Islet of Langerhans (tissue), 1 donor: ENCODE measurements at regions not wholly inside any gene's neighbourhood (a gene's known extent, or its start where the extent isn't known, plus 50 kb on each side); places are given as distances from the start of the nearest gene placed in this dataset.
"Not testable (repeated sequence)": the region's sequence is repeated elsewhere in the genome, so short reads cannot be mapped to it uniquely, and the experiment has no call there.

Experiments
- FAIRE-seq: peaks from one replicate; lab custom pipeline; 2011; peaks lifted over from hg19 to GRCh38; lab: Jason Lieb, UNC

- no peak for FAIRE-seq
These were observed 1499.9 kb downstream of the PCDH18 start for GRCh38 chr4:136032391-136032790.

- no peak for FAIRE-seq
These were observed 1506.8 kb downstream of the PCDH18 start for GRCh38 chr4:136025540-136025939.

- FAIRE-seq, result no peak
These were observed 1514.7 kb downstream of the PCDH18 start for GRCh38 chr4:136017556-136017955.

GRCh38 chr4:136012220-136012619 lies 1520.1 kb downstream of the PCDH18 start:
- no peak for FAIRE-seq

GRCh38 chr4:136009258-136009832 lies 1522.9 kb downstream of the PCDH18 start:
- no peak for FAIRE-seq

GRCh38 chr4:136007991-136008390 lies 1524.3 kb downstream of the PCDH18 start:
- no peak for FAIRE-seq

GRCh38 chr4:136002316-136002715 lies 1530.0 kb downstream of the PCDH18 start:
- FAIRE-seq, result no peak

GRCh38 chr4:136001791-136002190 lies 1530.5 kb downstream of the PCDH18 start:
- FAIRE-seq, result no peak

GRCh38 chr4:136000246-136000645 lies 1532.0 kb downstream of the PCDH18 start:
- no peak for FAIRE-seq

GRCh38 chr4:135994360-135994759 lies 1537.9 kb downstream of the PCDH18 start:
- no peak for FAIRE-seq

- FAIRE-seq, result no peak
These were observed 1555.4 kb downstream of the PCDH18 start for GRCh38 chr4:135976860-135977259.

- FAIRE-seq, result no peak
These were observed 1565.4 kb downstream of the PCDH18 start for GRCh38 chr4:135966936-135967335.

- FAIRE-seq, result no peak
These were observed 1569.3 kb downstream of the PCDH18 start for GRCh38 chr4:135963009-135963408.

- no peak for FAIRE-seq
These were observed 1582.4 kb downstream of the PCDH18 start for GRCh38 chr4:135949931-135950330.

- no peak for FAIRE-seq
These were observed 1583.5 kb downstream of the PCDH18 start for GRCh38 chr4:135948797-135949196.

GRCh38 chr4:135941671-135942070 lies 1590.6 kb downstream of the PCDH18 start:
- FAIRE-seq, result no peak

GRCh38 chr4:135934026-135934425 lies 1598.3 kb downstream of the PCDH18 start:
- no peak for FAIRE-seq

- FAIRE-seq, result no peak
These were observed 1604.6 kb downstream of the PCDH18 start for GRCh38 chr4:135927651-135928050.

- no peak for FAIRE-seq
These were observed 1611.2 kb downstream of the PCDH18 start for GRCh38 chr4:135921081-135921480.

- FAIRE-seq, result no peak
These were observed 1615.3 kb downstream of the PCDH18 start for GRCh38 chr4:135917011-135917410.

- FAIRE-seq, result no peak
These were observed 1631.3 kb downstream of the PCDH18 start for GRCh38 chr4:135900956-135901355.

GRCh38 chr4:135864304-135864703 lies 1662.7 kb upstream of the PABPC4L start:
- FAIRE-seq, result not testable (repeated sequence)

- no peak for FAIRE-seq
These were observed 1639.2 kb upstream of the PABPC4L start for GRCh38 chr4:135840781-135841180.

GRCh38 chr4:135839712-135840111 lies 1638.1 kb upstream of the PABPC4L start:
- no peak for FAIRE-seq

- FAIRE-seq, result no peak
These were observed 1637.3 kb upstream of the PABPC4L start for GRCh38 chr4:135838889-135839288.
